HEK293 (cell line): ENCODE measurements at regions not wholly inside any gene's neighbourhood (a gene's known extent, or its start where the extent isn't known, plus 50 kb on each side); places are given as distances from the start of the nearest gene placed in this dataset.
A peak's percentile ranks its signal among the peaks of the same experiment; 100 is the strongest.

Source experiments
- CTCF ChIA-PET: fragments of 350-600 bp; formaldehyde crosslinking; extraction: SDS; loops from one replicate; lab custom pipeline; 2021; ENCODE audit warnings: antibody characterized with exemption; lab: Yijun Ruan, JAX
- POLR2A ChIA-PET: fragments of 300-600 bp; formaldehyde crosslinking; extraction: SDS; loops from one replicate; lab custom pipeline; 2020; ENCODE audit warnings: antibody characterized with exemption, inconsistent platforms; lab: Yijun Ruan, JAX
- H3K27ac ChIP-seq: fragments of 200-500 bp; sonication (Bioruptor generic); 2 replicates; pipeline ENCODE4 v1.5.1; 2014; ENCODE audit warnings: low read depth, low read length, control low read depth, inconsistent platforms; ENCODE audit errors: extremely low read depth
- H3K36me3 ChIP-seq, 2 experiments: fragments of 200-500 bp in 1 of 2; sonication (Bioruptor generic) in 1 of 2; 1 replicate in 1 of 2; 2 replicates in 1 of 2; pipeline ENCODE4 v1.5.1; 2014 to 2017; ENCODE audit warnings: inconsistent platforms in 2 of 2, low read length in 2 of 2; ENCODE audit not compliant: control insufficient read depth in 2 of 2, insufficient read depth in 1 of 2
- H3K4me1 ChIP-seq: fragments of 200-500 bp; sonication (Bioruptor generic); 2 replicates; pipeline ENCODE4 v1.5.1; 2014; ENCODE audit warnings: mild to moderate bottlenecking, low read length, inconsistent platforms; ENCODE audit not compliant: control insufficient read depth, insufficient read depth
- H3K4me3 ChIP-seq: 2 replicates; pipeline ENCODE4 v1.5.1; 2011; ENCODE audit warnings: low read depth, mild to moderate bottlenecking, control low read depth, low read length, moderate library complexity
- H3K9me3 ChIP-seq: fragments of 200-500 bp; sonication (Bioruptor generic); 2 replicates; pipeline ENCODE4 v1.5.1; 2014; ENCODE audit warnings: low read depth, low read length, inconsistent platforms; ENCODE audit not compliant: control insufficient read depth, insufficient read depth
- GFI1B ChIP-seq: fragments of 450-650 bp; formaldehyde crosslinking; IDR thresholded peaks from 2 replicates; pipeline ENCODE4 v1.5.1; 2016; ENCODE audit warnings: missing biosample characterization, missing genetic modification characterization
- HOXA7 ChIP-seq: sonication (generic); formaldehyde crosslinking; IDR thresholded peaks from 2 replicates; pipeline ENCODE4 v1.8.1; 2022; ENCODE audit warnings: missing genetic modification reagents, borderline replicate concordance
- IKZF3 ChIP-seq: fragments of 450-650 bp; IDR thresholded peaks from 2 replicates; pipeline ENCODE4 v1.5.0; 2018; ENCODE audit warnings: missing biosample characterization, mild to moderate bottlenecking, missing genetic modification characterization, moderate library complexity
- KLF7 ChIP-seq: fragments of 450-650 bp; formaldehyde crosslinking; IDR thresholded peaks from 2 replicates; pipeline ENCODE4 v1.5.1; 2016; ENCODE audit warnings: missing biosample characterization, missing genetic modification characterization, borderline replicate concordance
- PRDM1 ChIP-seq: fragments of 450-650 bp; formaldehyde crosslinking; IDR thresholded peaks from 2 replicates; pipeline ENCODE4; 2016; ENCODE audit warnings: missing biosample characterization, missing genetic modification characterization
- PRDM6 ChIP-seq: fragments of 450-650 bp; formaldehyde crosslinking; IDR thresholded peaks from 2 replicates; pipeline ENCODE4 v1.5.1; 2017; ENCODE audit warnings: missing biosample characterization, missing genetic modification characterization
- SCRT1 ChIP-seq: fragments of 450-650 bp; formaldehyde crosslinking; IDR thresholded peaks from 2 replicates; pipeline ENCODE4 v1.5.1; 2016; ENCODE audit warnings: missing biosample characterization, missing genetic modification characterization, borderline replicate concordance
- WT1 ChIP-seq: fragments of 450-650 bp; formaldehyde crosslinking; IDR thresholded peaks from 2 replicates; pipeline ENCODE4 v1.5.1; 2016; ENCODE audit warnings: missing biosample characterization, missing genetic modification characterization
- ZBTB10 ChIP-seq: fragments of 450-650 bp; formaldehyde crosslinking; IDR thresholded peaks from 2 replicates; pipeline ENCODE4 v1.5.1; 2016; ENCODE audit warnings: missing biosample characterization, missing genetic modification characterization
- ZBTB7A ChIP-seq: fragments of 450-650 bp; formaldehyde crosslinking; IDR thresholded peaks from 2 replicates; pipeline ENCODE4 v1.5.1; 2016; ENCODE audit warnings: low read depth, missing biosample characterization, missing genetic modification characterization
- ZNF121 ChIP-seq: fragments of 450-650 bp; formaldehyde crosslinking; IDR thresholded peaks from 2 replicates; pipeline ENCODE4 v1.5.1; 2016; ENCODE audit warnings: missing biosample characterization, missing genetic modification characterization
- ZNF26 ChIP-seq: fragments of 450-650 bp; formaldehyde crosslinking; IDR thresholded peaks from 2 replicates; pipeline ENCODE4 v1.5.1; 2016; ENCODE audit warnings: missing biosample characterization, missing genetic modification characterization
- ZNF292 ChIP-seq: fragments of 450-650 bp; formaldehyde crosslinking; IDR thresholded peaks from 2 replicates; pipeline ENCODE4 v1.5.1; 2016; ENCODE audit warnings: low read depth, missing biosample characterization, missing genetic modification characterization, borderline replicate concordance
- ZNF335 ChIP-seq: fragments of 450-650 bp; formaldehyde crosslinking; conservative IDR thresholded peaks from 2 replicates; pipeline ENCODE4 v1.5.1; 2016; ENCODE audit warnings: missing biosample characterization, missing genetic modification characterization
- ZNF37A ChIP-seq: fragments of 450-650 bp; IDR thresholded peaks from 2 replicates; pipeline ENCODE4 v1.5.1; 2018; ENCODE audit warnings: missing biosample characterization, missing genetic modification characterization
- ZNF391 ChIP-seq: fragments of 450-650 bp; formaldehyde crosslinking; IDR thresholded peaks from 2 replicates; pipeline ENCODE4 v1.5.1; 2016; ENCODE audit warnings: low read depth, missing biosample characterization, missing genetic modification characterization, borderline replicate concordance
- ZNF394 ChIP-seq: fragments of 450-650 bp; formaldehyde crosslinking; IDR thresholded peaks from 2 replicates; pipeline ENCODE4 v1.5.1; 2016; ENCODE audit warnings: missing biosample characterization, missing genetic modification characterization, mild to moderate bottlenecking, moderate library complexity, borderline replicate concordance
- ZNF416 ChIP-seq: fragments of 450-650 bp; formaldehyde crosslinking; IDR thresholded peaks from 2 replicates; pipeline ENCODE4 v1.5.1; 2016; ENCODE audit warnings: missing biosample characterization, missing genetic modification characterization
- ZNF521 ChIP-seq: fragments of 450-650 bp; formaldehyde crosslinking; IDR thresholded peaks from 2 replicates; pipeline ENCODE4 v1.5.1; 2017; ENCODE audit warnings: missing biosample characterization, mild to moderate bottlenecking, missing genetic modification characterization
- ZNF596 ChIP-seq: fragments of 450-650 bp; IDR thresholded peaks from 2 replicates; pipeline ENCODE4 v1.5.0; 2018; ENCODE audit warnings: missing biosample characterization, mild to moderate bottlenecking, missing genetic modification characterization, moderate library complexity
- ZNF610 ChIP-seq: fragments of 450-650 bp; formaldehyde crosslinking; IDR thresholded peaks from 2 replicates; pipeline ENCODE4 v1.5.1; 2016; ENCODE audit warnings: missing biosample characterization, missing genetic modification characterization, borderline replicate concordance
- ZNF626 ChIP-seq: fragments of 450-650 bp; sonication (Bioruptor Pico); formaldehyde crosslinking; IDR thresholded peaks from 2 replicates; pipeline ENCODE4 v1.5.1; 2018; ENCODE audit warnings: missing biosample characterization, missing genetic modification characterization, inconsistent platforms
- ZNF704 ChIP-seq: fragments of 450-650 bp; formaldehyde crosslinking; IDR thresholded peaks from 2 replicates; pipeline ENCODE4 v1.5.1; 2016; ENCODE audit warnings: missing biosample characterization, missing genetic modification characterization
- ZNF777 ChIP-seq: fragments of 450-650 bp; formaldehyde crosslinking; IDR thresholded peaks from 2 replicates; pipeline ENCODE4 v1.5.1; 2017; ENCODE audit warnings: missing biosample characterization, missing genetic modification characterization, borderline replicate concordance
- ZNF792 ChIP-seq: fragments of 450-650 bp; formaldehyde crosslinking; IDR thresholded peaks from 2 replicates; pipeline ENCODE4 v1.5.1; 2016; ENCODE audit warnings: missing biosample characterization, missing genetic modification characterization
- ZNF830 ChIP-seq: fragments of 450-650 bp; IDR thresholded peaks from 2 replicates; pipeline ENCODE4 v1.5.0; 2018; ENCODE audit warnings: missing biosample characterization, missing genetic modification characterization, low read depth, mild to moderate bottlenecking, moderate library complexity

- Histone ChIP-seq H3K4me3 (no peak overlapping the region), H3K27ac (no peak overlapping the region), H3K9me3 (no peaks in the 10 kb centered on the region), H3K36me3 (no peaks in the 10 kb centered on the region), H3K4me1 (peaks cover 12% of the 10 kb centered on the region)
- CTCF ChIA-PET: no interaction called here
- POLR2A ChIA-PET: no interaction called here
- TF ChIP-seq ZNF777 (no peak), KLF7 (tag by site-specific recombination) (no peak), ZNF596 (no peak), ZNF37A (no peak), GFI1B (tag by site-specific recombination) (no peak), IKZF3 (no peak), ZNF292 (tag by site-specific recombination) (no peak), ZNF394 (tag by site-specific recombination) (no peak), ZNF610 (tag by site-specific recombination) (no peak), SCRT1 (no peak), ZNF521 (tag by site-specific recombination) (no peak), ZNF416 (tag by site-specific recombination) (no peak)
Measured at GRCh38 chr4:110898290-110898689, 275.4 kb upstream of the PITX2 start.

GRCh38 chr4:110900213-110900769, 277.4 kb upstream of the PITX2 start:
- POLR2A ChIA-PET: no interaction called here
- CTCF ChIA-PET: no interaction called here
- H3K4me1 ChIP-seq: peaks cover 19% of the 10 kb centered on the region
- H3K4me3 ChIP-seq: no peak overlapping the region
- H3K36me3 ChIP-seq: no peaks in the 10 kb centered on the region
- no peaks in the 10 kb centered on the region for H3K9me3 ChIP-seq
- TF ChIP-seq ZNF121 (tag by site-specific recombination) (no peak), ZNF792 (tag by site-specific recombination) (no peak), PRDM6 (peak; percentile 9)
- H3K27ac ChIP-seq: no peak overlapping the region

GRCh38 chr4:110902500-110902899, 279.6 kb upstream of the PITX2 start:
- ChIA-PET POLR2A (no interaction called here), CTCF (no interaction called here)
- peaks cover 21% of the 10 kb centered on the region for H3K4me1 ChIP-seq
- no peaks in the 10 kb centered on the region for H3K36me3 ChIP-seq
- H3K9me3 ChIP-seq: no peaks in the 10 kb centered on the region
- no peak overlapping the region; the same call in 1 of the 2 replicates for H3K27ac ChIP-seq
- no peak overlapping the region for H3K4me3 ChIP-seq
- TF ChIP-seq ZNF391 (tag by site-specific recombination) (no peak), ZNF830 (no peak), PRDM1 (tag by site-specific recombination) (no peak), ZBTB10 (tag by site-specific recombination) (no peak), ZNF704 (tag by site-specific recombination) (no peak), ZNF626 (no peak), HOXA7 (CRISPR knock-in tag) (no peak), ZNF26 (tag by site-specific recombination) (no peak), WT1 (tag by site-specific recombination) (no peak), ZNF335 (0 out of 2 replicates have a peak, but pooled peaks have one; percentile 28), ZBTB7A (no peak)
